ENCODE measurements at regions not wholly inside any gene's neighbourhood (a gene's known extent, or its start where the extent isn't known, plus 50 kb on each side); places are given as distances from the start of the nearest gene placed in this dataset.
"Not testable (repeated sequence)": the region's sequence is repeated elsewhere in the genome, so short reads cannot be mapped to it uniquely, and the experiment has no call there.

GRCh38 chr1:177708406-177708805 lies 261.5 kb downstream of the SEC16B start:
- no peak for DNase-seq

- DNase-seq, result no peak
These were observed 262.9 kb downstream of the SEC16B start for GRCh38 chr1:177706977-177707376.

GRCh38 chr1:177705839-177706238 lies 264.0 kb downstream of the SEC16B start:
- no peak for DNase-seq

- DNase-seq, result no peak
These were observed 265.9 kb downstream of the SEC16B start for GRCh38 chr1:177703888-177704446.

- DNase-seq, result no peak
These were observed 268.1 kb downstream of the SEC16B start for GRCh38 chr1:177701654-177702353.

GRCh38 chr1:177700856-177701255 lies 269.0 kb downstream of the SEC16B start:
- no peak for DNase-seq

- DNase-seq, result no peak
These were observed 278.9 kb downstream of the SEC16B start for GRCh38 chr1:177690996-177691395.

GRCh38 chr1:177687544-177687943 lies 282.3 kb downstream of the SEC16B start:
- DNase-seq, result no peak

GRCh38 chr1:177686933-177687332 lies 282.9 kb downstream of the SEC16B start:
- no peak for DNase-seq

- no peak for DNase-seq
These were observed 300.7 kb downstream of the SEC16B start for GRCh38 chr1:177669161-177669560.

GRCh38 chr1:177665935-177666334 lies 303.9 kb downstream of the SEC16B start:
- no peak for DNase-seq

- not testable (repeated sequence) for DNase-seq
These were observed 305.1 kb downstream of the SEC16B start for GRCh38 chr1:177664742-177665141.

- DNase-seq, result no peak
These were observed 309.7 kb downstream of the SEC16B start for GRCh38 chr1:177660188-177660587.

GRCh38 chr1:177659281-177659680 lies 310.6 kb downstream of the SEC16B start:
- DNase-seq, result no peak

- DNase-seq, result no peak
These were observed 313.3 kb downstream of the SEC16B start for GRCh38 chr1:177656598-177656997.

- no peak for DNase-seq
These were observed 318.9 kb downstream of the SEC16B start for GRCh38 chr1:177650947-177651346.

- DNase-seq, result no peak
These were observed 321.1 kb downstream of the SEC16B start for GRCh38 chr1:177648731-177649265.

- DNase-seq, result no peak
These were observed 321.7 kb downstream of the SEC16B start for GRCh38 chr1:177648138-177648537.

- DNase-seq, result no peak
These were observed 322.8 kb downstream of the SEC16B start for GRCh38 chr1:177646757-177647730.

GRCh38 chr1:177645491-177646190 lies 324.2 kb downstream of the SEC16B start:
- no peak for DNase-seq

GRCh38 chr1:177640687-177641086 lies 329.2 kb downstream of the SEC16B start:
- no peak for DNase-seq

- DNase-seq, result not testable (repeated sequence)
These were observed 335.7 kb downstream of the SEC16B start for GRCh38 chr1:177634151-177634550.

Data from midbrain (tissue), 1 donor.